ENCODE measurements at regions not wholly inside any gene's neighbourhood (a gene's known extent, or its start where the extent isn't known, plus 50 kb on each side); places are given as distances from the start of the nearest gene placed in this dataset.

DNA sequence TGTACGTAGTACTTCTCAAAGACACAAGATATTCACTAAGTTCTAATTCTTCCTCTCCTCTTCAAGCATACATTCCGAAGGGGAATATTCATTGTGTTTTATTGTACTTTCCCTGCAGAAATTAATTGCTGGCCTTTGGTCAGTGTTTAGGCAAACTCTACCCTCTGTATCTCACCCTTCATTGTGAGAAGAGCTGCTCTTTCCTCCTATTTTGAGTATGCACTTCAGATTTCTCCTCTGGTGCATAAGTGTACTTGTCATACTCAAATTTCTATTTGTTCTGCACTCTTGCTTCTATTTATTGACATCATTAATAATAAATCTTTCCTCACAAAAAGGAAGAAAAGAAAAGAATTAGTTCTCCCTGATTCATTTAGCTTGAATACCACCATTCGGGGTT is 485.4 kb upstream of the SLC8A1 start:
- Histone ChIP-seq H3K27me3 (no peaks in the 10 kb centered on the region), H3K36me3 (no peaks in the 10 kb centered on the region), H3K9me3 (peaks cover 0 to 6% (median 0%) of the 10 kb centered on the region in 3 donors), H3K4me3 (no peak overlapping the region), H3K27ac (no peak overlapping the region), H3K4me1 (no peaks in the 10 kb centered on the region)
- DNase-seq: no peak
- 64 to 86% methylated on average over 3 of the region's 3 CpGs for WGBS, 2 donors
- TF ChIP-seq POLR2A (IDR thresholded peaks at IDR 0.05): no peak
- TF ChIP-seq, protein P1, sequence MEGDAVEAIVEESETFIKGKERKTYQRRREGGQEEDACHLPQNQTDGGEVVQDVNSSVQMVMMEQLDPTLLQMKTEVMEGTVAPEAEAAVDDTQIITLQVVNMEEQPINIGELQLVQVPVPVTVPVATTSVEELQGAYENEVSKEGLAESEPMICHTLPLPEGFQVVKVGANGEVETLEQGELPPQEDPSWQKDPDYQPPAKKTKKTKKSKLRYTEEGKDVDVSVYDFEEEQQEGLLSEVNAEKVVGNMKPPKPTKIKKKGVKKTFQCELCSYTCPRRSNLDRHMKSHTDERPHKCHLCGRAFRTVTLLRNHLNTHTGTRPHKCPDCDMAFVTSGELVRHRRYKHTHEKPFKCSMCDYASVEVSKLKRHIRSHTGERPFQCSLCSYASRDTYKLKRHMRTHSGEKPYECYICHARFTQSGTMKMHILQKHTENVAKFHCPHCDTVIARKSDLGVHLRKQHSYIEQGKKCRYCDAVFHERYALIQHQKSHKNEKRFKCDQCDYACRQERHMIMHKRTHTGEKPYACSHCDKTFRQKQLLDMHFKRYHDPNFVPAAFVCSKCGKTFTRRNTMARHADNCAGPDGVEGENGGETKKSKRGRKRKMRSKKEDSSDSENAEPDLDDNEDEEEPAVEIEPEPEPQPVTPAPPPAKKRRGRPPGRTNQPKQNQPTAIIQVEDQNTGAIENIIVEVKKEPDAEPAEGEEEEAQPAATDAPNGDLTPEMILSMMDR (IDR thresholded peaks at IDR 0.05): no peak
- intact Hi-C loops (cut with DNase I): no loop called here

DNA sequence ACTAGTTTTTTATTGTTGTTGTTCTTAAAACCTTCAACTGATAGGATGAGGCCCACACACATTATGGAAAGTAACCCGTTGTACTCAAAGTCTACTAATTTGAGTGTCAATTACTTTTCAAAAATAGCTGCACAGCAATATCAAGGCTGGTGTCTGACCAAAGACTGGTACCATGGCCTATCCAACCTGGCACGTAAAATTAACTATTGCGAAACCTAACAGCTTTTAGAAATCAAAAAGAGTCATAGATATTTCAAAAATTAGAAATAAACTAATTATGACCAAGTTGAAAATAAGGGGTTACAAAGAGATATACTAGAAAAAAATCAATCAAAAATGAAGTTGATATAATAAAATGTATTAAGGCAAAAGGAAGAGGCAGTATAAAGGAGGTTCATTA is 501.5 kb upstream of the SLC8A1 start:
- Histone ChIP-seq H3K4me1 (no peaks in the 10 kb centered on the region), H3K27ac (no peak overlapping the region), H3K27me3 (no peaks in the 10 kb centered on the region), H3K4me3 (no peak overlapping the region), H3K36me3 (no peaks in the 10 kb centered on the region), H3K9me3 (no peaks in the 10 kb centered on the region)
- WGBS, 2 donors: 94 to 95% methylated on average over 3 of the region's 3 CpGs
- DNase-seq: no peak
- TF ChIP-seq, protein P1 (IDR thresholded peaks at IDR 0.05): no peak
- TF ChIP-seq POLR2A (IDR thresholded peaks at IDR 0.05): no peak
- intact Hi-C loops (cut with DNase I): no loop called here

DNA sequence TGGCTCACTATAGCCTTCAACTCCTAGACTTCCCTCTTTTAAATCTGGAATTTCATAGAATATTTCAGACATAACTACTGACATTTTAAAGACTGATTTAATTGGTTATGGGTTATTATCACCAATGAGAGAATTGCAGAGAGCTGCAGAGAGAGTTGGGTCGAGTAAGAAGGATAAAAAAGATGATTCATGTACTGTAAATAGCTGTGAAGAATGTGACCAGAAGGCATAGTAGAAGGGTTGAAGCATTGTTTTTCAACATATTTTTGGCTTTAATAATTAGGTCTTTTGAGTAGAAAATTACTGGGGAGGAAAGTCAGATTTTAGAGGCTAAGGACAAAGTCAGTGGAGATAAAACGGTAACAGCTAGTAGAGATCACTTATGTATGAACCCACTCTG is 503.2 kb upstream of the SLC8A1 start:
- H3K4me3 ChIP-seq: no peak overlapping the region
- no peaks in the 10 kb centered on the region for H3K9me3 ChIP-seq
- H3K27ac ChIP-seq: no peak overlapping the region
- 59 to 76% methylated on average over 2 of the region's 2 CpGs for WGBS, 2 donors
- no peak for TF ChIP-seq POLR2A (IDR thresholded peaks at IDR 0.05)
- TF ChIP-seq, protein P1 (IDR thresholded peaks at IDR 0.05): no peak
- H3K27me3 ChIP-seq: no peaks in the 10 kb centered on the region
- no peaks in the 10 kb centered on the region for H3K36me3 ChIP-seq
- DNase-seq: no peak
- intact Hi-C loops (cut with DNase I): no loop called here
- no peaks in the 10 kb centered on the region for H3K4me1 ChIP-seq

DNA sequence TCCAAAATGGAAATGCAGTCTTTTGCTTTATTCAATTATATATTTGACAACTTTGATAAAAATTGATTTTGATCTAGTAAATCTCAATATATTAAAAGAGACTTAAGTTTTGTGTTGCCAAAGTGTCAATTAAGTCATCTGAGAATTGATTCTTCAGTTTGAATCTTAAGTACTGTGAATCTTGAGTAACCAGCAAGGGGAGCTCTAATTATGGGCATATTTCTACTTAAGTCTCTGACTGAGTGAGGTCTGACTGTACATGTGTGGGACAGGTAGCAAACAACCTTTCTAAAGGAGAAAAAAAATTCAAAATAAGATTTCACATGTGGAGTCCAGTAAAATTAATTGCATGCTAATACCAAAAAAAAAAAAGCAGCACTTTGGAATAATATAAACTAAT is 503.7 kb upstream of the SLC8A1 start:
- H3K27me3 ChIP-seq: no peaks in the 10 kb centered on the region
- TF ChIP-seq, protein P1 (IDR thresholded peaks at IDR 0.05): no peak
- no peak for TF ChIP-seq POLR2A (IDR thresholded peaks at IDR 0.05)
- H3K9me3 ChIP-seq: no peaks in the 10 kb centered on the region

DNA sequence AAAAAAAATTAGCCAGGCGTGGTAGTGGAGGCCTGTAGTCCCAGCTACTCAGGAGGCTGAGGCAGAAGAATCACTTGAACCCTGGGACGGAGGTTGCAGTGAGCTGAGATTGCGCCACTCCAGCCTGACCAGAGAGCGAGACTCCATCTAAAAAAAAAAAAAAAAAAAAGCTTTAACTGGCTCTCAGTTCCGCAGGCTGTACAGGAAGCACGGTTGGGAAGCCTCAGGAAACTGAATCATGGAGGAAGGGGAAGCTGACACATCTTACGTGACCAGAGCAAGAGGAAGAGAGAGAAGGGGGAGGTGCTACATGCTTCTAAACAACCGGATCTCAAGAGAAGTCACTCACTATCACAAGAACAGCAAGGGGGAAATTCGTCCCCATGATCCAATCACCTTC is 505.6 kb upstream of the SLC8A1 start:
- WGBS, 2 donors: 60 to 70% methylated on average over 9 of the region's 9 CpGs
- TF ChIP-seq POLR2A (IDR thresholded peaks at IDR 0.05): no peak
- TF ChIP-seq, protein P1 (IDR thresholded peaks at IDR 0.05): no peak
- H3K4me3 ChIP-seq: no peak overlapping the region
- intact Hi-C loops (cut with DNase I): no loop called here
- H3K27ac ChIP-seq: no peak overlapping the region
- no peaks in the 10 kb centered on the region for H3K4me1 ChIP-seq
- no peaks in the 10 kb centered on the region for H3K36me3 ChIP-seq
- H3K27me3 ChIP-seq: no peaks in the 10 kb centered on the region
- H3K9me3 ChIP-seq: no peaks in the 10 kb centered on the region
- no peak for DNase-seq

More for the DNA sequence above, 503.7 kb upstream of the SLC8A1 start:
- Histone ChIP-seq H3K4me3 (no peak overlapping the region), H3K27ac (no peak overlapping the region), H3K36me3 (no peaks in the 10 kb centered on the region), H3K4me1 (no peaks in the 10 kb centered on the region)
- no peak for DNase-seq
- intact Hi-C loops (cut with DNase I): no loop called here

Data from esophagus squamous epithelium (tissue), 5 donors.